H1 (cell line): ENCODE measurements at regions not wholly inside any gene's neighbourhood (a gene's known extent, or its start where the extent isn't known, plus 50 kb on each side); places are given as distances from the start of the nearest gene placed in this dataset.

Source experiments
- CTCF ChIA-PET: fragments of 300-600 bp; sonication (Branson Sonifier 250); formaldehyde crosslinking; loops from one replicate; lab custom pipeline; 2021; ENCODE audit not compliant: partially characterized antibody; lab: Charles Lee
- POLR2A ChIA-PET: fragments of 300-600 bp; sonication (Branson Sonifier 250); formaldehyde crosslinking; loops from one replicate; lab custom pipeline; 2021; ENCODE audit warnings: inconsistent platforms; ENCODE audit not compliant: partially characterized antibody; lab: Charles Lee
- DNase-seq, 2 experiments: peaks; one replicate each; pipeline versions ENCODE4 v3.0.0 to v3.0.0-alpha.2; 2010 to 2022; ENCODE audit warnings: low spot score in 2 of 2, low read depth in 1 of 2, mixed read lengths in 1 of 2
- FAIRE-seq: peaks from 2 replicates; lab custom pipeline; 2011; peaks lifted over from hg19 to GRCh38; lab: Jason Lieb, UNC
- H2AFZ ChIP-seq: 2 replicates; pipeline ENCODE4 v1.8.1; 2012; ENCODE audit warnings: low read length, inconsistent platforms
- H2AK5ac ChIP-seq: 2 replicates; pipeline ENCODE4 v1.6.1; 2013; ENCODE audit warnings: low read depth, low read length
- H2BK120ac ChIP-seq: replicated peaks from 2 replicates; pipeline ENCODE3; 2013; ENCODE audit warnings: low read depth, low read length, inconsistent platforms
- H2BK12ac ChIP-seq: 2 replicates; pipeline ENCODE4 v1.6.1; 2013; ENCODE audit warnings: low read depth, low read length
- H2BK15ac ChIP-seq: 2 replicates; pipeline ENCODE4 v1.6.1; 2013; ENCODE audit warnings: low read length
- H2BK20ac ChIP-seq: 2 replicates; pipeline ENCODE4 v1.6.1; 2013; ENCODE audit warnings: low read length
- H2BK5ac ChIP-seq: 2 replicates; pipeline ENCODE4 v1.6.1; 2013; ENCODE audit warnings: low read depth, low read length
- H3K14ac ChIP-seq: 2 replicates; pipeline ENCODE4 v1.6.1; 2013; ENCODE audit warnings: inconsistent platforms; ENCODE audit not compliant: insufficient read length
- H3K18ac ChIP-seq: 2 replicates; pipeline ENCODE4 v1.6.1; 2013; ENCODE audit warnings: low read length; ENCODE audit errors: extremely low read depth
- H3K23ac ChIP-seq: 2 replicates; pipeline ENCODE4 v1.6.1; 2013; ENCODE audit warnings: inconsistent platforms; ENCODE audit not compliant: insufficient read length
- H3K23me2 ChIP-seq: 2 replicates; pipeline ENCODE4 v1.6.1; 2013; ENCODE audit warnings: low read depth, low read length
- H3K27ac ChIP-seq: 2 replicates; pipeline ENCODE4 v1.6.1; 2011; ENCODE audit warnings: low read depth, low read length, inconsistent platforms
- H3K27me3 ChIP-seq, 4 experiments: replicated peaks in 1 of 4; 1 replicate in 1 of 4; 2 replicates in 3 of 4; pipeline versions ENCODE4 v1.6.1 to v1.8.1; 2011 to 2013; ENCODE audit warnings: low read length in 3 of 4, mild to moderate bottlenecking in 3 of 4, inconsistent platforms in 2 of 4, mixed read lengths in 2 of 4, moderate library complexity in 1 of 4; ENCODE audit not compliant: control insufficient read depth in 3 of 4, insufficient read depth in 3 of 4; ENCODE audit errors: extremely low read depth in 1 of 4
- H3K36me3 ChIP-seq, 4 experiments: 2 replicates each; pipeline versions ENCODE4 v1.6.1 to v1.8.1; 2011 to 2013; ENCODE audit warnings: mild to moderate bottlenecking in 4 of 4, low read length in 3 of 4, moderate library complexity in 2 of 4, control low read depth in 1 of 4, inconsistent platforms in 1 of 4; ENCODE audit not compliant: insufficient read depth in 4 of 4, control insufficient read depth in 2 of 4
- H3K4ac ChIP-seq: replicated peaks from 2 replicates; pipeline ENCODE3; 2013; ENCODE audit warnings: low read length, low read depth, mixed read lengths, inconsistent platforms; ENCODE audit not compliant: insufficient read length
- H3K4me1 ChIP-seq, 4 experiments: replicated peaks in 1 of 4; 1 replicate in 1 of 4; 2 replicates in 3 of 4; pipeline versions ENCODE4 v1.6.1 to v1.8.1; 2011 to 2013; ENCODE audit warnings: low read length in 3 of 4, inconsistent platforms in 2 of 4, mixed read lengths in 1 of 4; ENCODE audit not compliant: insufficient read depth in 4 of 4, control insufficient read depth in 3 of 4
- H3K4me2 ChIP-seq, 2 experiments: 2 replicates each; pipeline versions ENCODE4 v1.6.1 to v1.8.1; 2011 to 2013; ENCODE audit warnings: low read depth in 2 of 2, low read length in 2 of 2, control low read depth in 1 of 2, inconsistent platforms in 1 of 2, mild to moderate bottlenecking in 1 of 2; ENCODE audit not compliant: insufficient read depth in 1 of 2
- H3K4me3 ChIP-seq, 4 experiments: fragments of 200-600, 300-600 bp in 1 of 4; sonication (generic), shearing (Covaris generic), sonication (Bioruptor Twin) in 1 of 4; 2 replicates each; pipeline versions ENCODE4 v1.5.1 to v1.8.1; 2011 to 2016; ENCODE audit warnings: low read length in 4 of 4, low read depth in 3 of 4, control low read depth in 2 of 4, inconsistent platforms in 2 of 4, mild to moderate bottlenecking in 2 of 4, mixed read lengths in 1 of 4, moderate library complexity in 1 of 4; ENCODE audit not compliant: insufficient read depth in 2 of 4; ENCODE audit errors: extremely low read depth in 1 of 4
- H3K56ac ChIP-seq: replicated peaks from 2 replicates; pipeline ENCODE3; 2013; ENCODE audit warnings: low read depth, mild to moderate bottlenecking, mixed read lengths, low read length, inconsistent platforms; ENCODE audit not compliant: insufficient read length
- H3K79me1 ChIP-seq: 2 replicates; pipeline ENCODE4 v1.6.1; 2013; ENCODE audit warnings: low read depth, low read length, control low read depth
- H3K79me2 ChIP-seq, 2 experiments: 2 replicates each; pipeline versions ENCODE4 v1.6.1 to v1.8.1; 2012 to 2013; ENCODE audit warnings: low read length in 2 of 2, mild to moderate bottlenecking in 2 of 2, inconsistent platforms in 1 of 2; ENCODE audit not compliant: insufficient read depth in 2 of 2, control insufficient read depth in 1 of 2
- H3K9ac ChIP-seq, 4 experiments: replicated peaks in 1 of 4; 1 replicate in 1 of 4; 2 replicates in 3 of 4; pipeline versions ENCODE4 v1.6.1 to v1.8.1; 2011 to 2013; ENCODE audit warnings: low read depth in 3 of 4, low read length in 3 of 4, control low read depth in 2 of 4, mild to moderate bottlenecking in 2 of 4, moderate library complexity in 2 of 4, inconsistent platforms in 1 of 4; ENCODE audit errors: extremely low read depth in 1 of 4
- H3K9me3 ChIP-seq, 2 experiments: 2 replicates each; pipeline versions ENCODE4 v1.6.1 to v1.8.1; 2012 to 2013; ENCODE audit warnings: mild to moderate bottlenecking in 2 of 2, moderate library complexity in 2 of 2, control low read depth in 1 of 2, inconsistent platforms in 1 of 2, low read depth in 1 of 2, low read length in 1 of 2, mixed read lengths in 1 of 2; ENCODE audit not compliant: insufficient read depth in 2 of 2
- H4K20me1 ChIP-seq, 2 experiments: replicated peaks in 1 of 2; 2 replicates each; pipeline versions ENCODE3 to v1.8.1; 2011 to 2013; ENCODE audit warnings: inconsistent platforms in 2 of 2, low read length in 2 of 2, mild to moderate bottlenecking in 1 of 2; ENCODE audit not compliant: insufficient read depth in 2 of 2, control insufficient read depth in 1 of 2
- H4K5ac ChIP-seq: 2 replicates; pipeline ENCODE4 v1.6.1; 2013; ENCODE audit warnings: low read length, low read depth, mixed read lengths, inconsistent platforms; ENCODE audit not compliant: insufficient read length
- H4K8ac ChIP-seq: 2 replicates; pipeline ENCODE4 v1.8.0; 2013; ENCODE audit warnings: mild to moderate bottlenecking, moderate library complexity, low read length, inconsistent platforms; ENCODE audit not compliant: insufficient read depth; ENCODE audit errors: extremely low read depth
- H4K91ac ChIP-seq: replicated peaks from 2 replicates; pipeline ENCODE3; 2013; ENCODE audit warnings: low read length, mixed read lengths, inconsistent platforms; ENCODE audit not compliant: insufficient read length
- BCL11A ChIP-seq, 2 experiments: IDR thresholded peaks; one replicate each; pipeline ENCODE4 v1.6.1; 2011; ENCODE audit warnings: low read depth in 2 of 2, low read length in 2 of 2, mild to moderate bottlenecking in 2 of 2
- BRCA1 ChIP-seq: IDR thresholded peaks from 2 replicates; pipeline ENCODE4 v1.6.1; 2012; ENCODE audit warnings: low read depth, low read length, improper control_type of control experiment
- CBX5 ChIP-seq: fragments of 300-800, 300-1000 bp; sonication (generic); IDR thresholded peaks from 2 replicates; pipeline ENCODE4 v1.7.1; 2016; ENCODE audit warnings: antibody characterized with exemption, low read length, low read depth
- CREB1 ChIP-seq: IDR thresholded peaks from 2 replicates; pipeline ENCODE4 v1.6.1; 2012; ENCODE audit warnings: inconsistent platforms
- E2F6 ChIP-seq: IDR thresholded peaks from 2 replicates; pipeline ENCODE4 v1.6.1; 2012; ENCODE audit warnings: inconsistent platforms
- EZH2 ChIP-seq: fragments of 200-600 bp; sonication (generic); IDR thresholded peaks from 2 replicates; pipeline ENCODE4 v1.7.1; 2012; ENCODE audit warnings: low read depth, mild to moderate bottlenecking, moderate library complexity, low read length, inconsistent platforms; ENCODE audit not compliant: severe bottlenecking
- NRF1 ChIP-seq: IDR thresholded peaks from 2 replicates; pipeline ENCODE4 v1.6.1; 2011; ENCODE audit warnings: mild to moderate bottlenecking, low read depth, low read length, improper control_type of control experiment
- POLR2A ChIP-seq, 2 experiments: IDR thresholded peaks; 1 replicate in 1 of 2; 2 replicates in 1 of 2; pipeline ENCODE4 v1.6.1; 2011; ENCODE audit warnings: low read depth in 2 of 2, low read length in 2 of 2, mild to moderate bottlenecking in 2 of 2; ENCODE audit errors: control extremely low read depth in 1 of 2
- SIRT6 ChIP-seq: IDR thresholded peaks from one replicate; pipeline ENCODE4 v1.7.1; 2012; ENCODE audit warnings: low read length, inconsistent platforms
- TBP ChIP-seq: IDR thresholded peaks from 2 replicates; pipeline ENCODE4 v1.6.1; 2011; ENCODE audit warnings: low read depth, low read length, improper control_type of control experiment
- WGBS, 2 experiments: shearing (Covaris generic) in 1 of 2; methylation state at CpG; one replicate each; pipeline versions ENCODE4 v1.1.6 to v1.1.7; 2013 to 2015; ENCODE audit warnings: low lambda C conversion rate in 2 of 2, mixed read lengths in 2 of 2, inconsistent platforms in 1 of 2, low coverage in 1 of 2, missing lambda C conversion rate in 1 of 2; ENCODE audit not compliant: insufficient replicate concordance in 2 of 2, insufficient coverage in 1 of 2, insufficient read length in 1 of 2; ENCODE audit errors: extremely low coverage in 1 of 2, missing lambda C conversion rate in 1 of 2; 5-methylcytosine and 5-hydroxymethylcytosine counted together

GRCh38 chr15:25959100-25959499 is 96.0 kb upstream of the ATP10A start:
- H3K4me3 ChIP-seq, result no peak overlapping the region
- H3K23me2 ChIP-seq, result peaks cover 7% of the 10 kb centered on the region
- no peaks in the 10 kb centered on the region for H3K36me3 ChIP-seq
- H4K5ac ChIP-seq, result no peak overlapping the region
- H3K23ac ChIP-seq, result no peak overlapping the region
- H4K91ac ChIP-seq, result no peak overlapping the region
- no peak overlapping the region for H3K18ac ChIP-seq
- no peak overlapping the region for H2AK5ac ChIP-seq
- DNase-seq (no peak), FAIRE-seq (no peak)
- peaks cover 0 to 7% of the 10 kb centered on the region in 2 experiments for H4K20me1 ChIP-seq
- H3K4me2 ChIP-seq, result no peak overlapping the region
- H3K4me1 ChIP-seq, result no peaks in the 10 kb centered on the region
- no peak overlapping the region for H3K9ac ChIP-seq
- H3K27me3 ChIP-seq, result no peaks in the 10 kb centered on the region
- H4K8ac ChIP-seq, result no peak overlapping the region
- CTCF ChIA-PET, result interaction anchor here (2.3 kb wide), 1 partner anchor 12 kb away, joined by 8 read pairs; no protein-coding TSS in a partner anchor
- H2AFZ ChIP-seq, result no peak overlapping the region
- 63% methylated on average over 1 of the region's 1 CpG; no CpG with 5 or more reads in 1 of the 2 experiments for WGBS, 2 experiments
- no peaks in the 10 kb centered on the region for H3K9me3 ChIP-seq
- H3K79me2 ChIP-seq, result no peaks in the 10 kb centered on the region
- H2BK12ac ChIP-seq, result no peak overlapping the region
- no peak overlapping the region for H2BK15ac ChIP-seq
- no peaks in the 10 kb centered on the region for H3K79me1 ChIP-seq
- H2BK20ac ChIP-seq, result no peak overlapping the region
- POLR2A ChIA-PET, result no interaction called here
- H3K14ac ChIP-seq, result no peak overlapping the region
- no peak overlapping the region for H2BK120ac ChIP-seq
- H3K27ac ChIP-seq, result no peak overlapping the region
- H3K4ac ChIP-seq, result no peak overlapping the region
- H3K56ac ChIP-seq, result no peak overlapping the region
- H2BK5ac ChIP-seq, result no peak overlapping the region
- TF ChIP-seq E2F6, result no peak
- no peak for TF ChIP-seq POLR2A (IDR thresholded peaks at IDR 0.05; ENCODE audit: control extremely low read depth in 1 of 2, low read depth in 2 of 2, low read length in 2 of 2)
- no peak for TF ChIP-seq TBP
- no peak for TF ChIP-seq BCL11A (IDR thresholded peaks at IDR 0.05; ENCODE audit: low read depth in 2 of 2, low read length in 2 of 2)
- TF ChIP-seq CREB1, result no peak
- no peak for TF ChIP-seq EZH2
- TF ChIP-seq NRF1, result no peak
- TF ChIP-seq BRCA1, result no peak
- TF ChIP-seq SIRT6, result no peak
- no peak for TF ChIP-seq CBX5
